Ishikawa (cell line): ENCODE measurements at regions not wholly inside any gene's neighbourhood (a gene's known extent, or its start where the extent isn't known, plus 50 kb on each side); places are given as distances from the start of the nearest gene placed in this dataset.

ENCODE experiments used
- CEBPB ChIP-seq: IDR thresholded peaks from 2 replicates; pipeline ENCODE4 v1.6.1; 2012
- CREB1 ChIP-seq: IDR thresholded peaks from 2 replicates; pipeline ENCODE4 v1.6.1; 2012; ENCODE audit warnings: low read depth
- EGR1 ChIP-seq: IDR thresholded peaks from 2 replicates; pipeline ENCODE4 v1.6.1; 2012
- EP300 ChIP-seq: IDR thresholded peaks from 2 replicates; pipeline ENCODE4 v1.6.1; 2012; ENCODE audit warnings: borderline replicate concordance
- FOXM1 ChIP-seq: IDR thresholded peaks from 2 replicates; pipeline ENCODE4 v1.6.1; 2012; ENCODE audit warnings: low read depth, borderline replicate concordance
- MAX ChIP-seq: IDR thresholded peaks from 2 replicates; pipeline ENCODE4 v1.6.1; 2012
- NFIC ChIP-seq: IDR thresholded peaks from 2 replicates; pipeline ENCODE4 v1.6.1; 2012
- RAD21 ChIP-seq: IDR thresholded peaks from 2 replicates; pipeline ENCODE4 v1.6.1; 2012; ENCODE audit warnings: low read depth
- REST ChIP-seq: IDR thresholded peaks from 2 replicates; pipeline ENCODE4 v1.6.1; 2012; ENCODE audit warnings: low read depth, mild to moderate bottlenecking
- TAF1 ChIP-seq: IDR thresholded peaks from 2 replicates; pipeline ENCODE4 v1.6.1; 2012; ENCODE audit warnings: low read depth, mild to moderate bottlenecking
- TCF12 ChIP-seq: IDR thresholded peaks from 2 replicates; pipeline ENCODE4 v1.6.1; 2012; ENCODE audit warnings: low read depth
- USF1 ChIP-seq: IDR thresholded peaks from 2 replicates; pipeline ENCODE4 v1.6.1; 2012
- YY1 ChIP-seq: IDR thresholded peaks from 2 replicates; pipeline ENCODE4 v1.6.1; 2012; ENCODE audit warnings: low read depth
- ZBTB7A ChIP-seq: IDR thresholded peaks from 2 replicates; pipeline ENCODE4 v1.6.1; 2012; ENCODE audit warnings: low read depth

- TF ChIP-seq REST (no peak), EP300 (no peak), ZBTB7A (no peak), TAF1 (no peak), FOXM1 (no peak), RAD21 (no peak), CREB1 (no peak), MAX (no peak), USF1 (no peak), NFIC (no peak), CEBPB (no peak), YY1 (no peak), TCF12 (no peak), EGR1 (no peak)
Observed at GRCh38 chr4:167826281-167826680, 266.1 kb upstream of the ANXA10 start.
